HepG2 (cell line): ENCODE measurements at regions not wholly inside any gene's neighbourhood (a gene's known extent, or its start where the extent isn't known, plus 50 kb on each side); places are given as distances from the start of the nearest gene placed in this dataset.

ENCODE experiments used
- MLLT10 ChIP-seq: sonication (generic); formaldehyde crosslinking; IDR thresholded peaks from 2 replicates; pipeline ENCODE4 v1.4.0; 2020; ENCODE audit warnings: missing genetic modification reagents
- NR1H2 ChIP-seq: sonication (generic); formaldehyde crosslinking; IDR thresholded peaks from 2 replicates; pipeline ENCODE4 v1.8.1; 2022; ENCODE audit warnings: low read depth, missing genetic modification reagents, borderline replicate concordance
- ZIK1 ChIP-seq: sonication (generic); formaldehyde crosslinking; IDR thresholded peaks from 2 replicates; pipeline ENCODE4 v1.5.0; 2020; ENCODE audit warnings: mild to moderate bottlenecking, low read depth, missing genetic modification reagents, borderline replicate concordance
- TF ChIP-seq, protein P1 (sequence below): sonication (generic); formaldehyde crosslinking; IDR thresholded peaks from 2 replicates; pipeline ENCODE4 v1.8.0; 2022; ENCODE audit warnings: low read depth, missing genetic modification reagents
- TF ChIP-seq, protein P2 (sequence below): sonication (generic); formaldehyde crosslinking; IDR thresholded peaks from 2 replicates; pipeline ENCODE4 v1.5.0; 2020; ENCODE audit warnings: mild to moderate bottlenecking, missing genetic modification reagents
- TF ChIP-seq, protein P3 (sequence below), 2 experiments: IDR thresholded peaks; 2 replicates each; pipeline ENCODE4 v1.6.1; 2011 to 2012; ENCODE audit warnings: low read length in 2 of 2, borderline replicate concordance in 1 of 2, low read depth in 1 of 2, mild to moderate bottlenecking in 1 of 2, moderate library complexity in 1 of 2

DNA sequence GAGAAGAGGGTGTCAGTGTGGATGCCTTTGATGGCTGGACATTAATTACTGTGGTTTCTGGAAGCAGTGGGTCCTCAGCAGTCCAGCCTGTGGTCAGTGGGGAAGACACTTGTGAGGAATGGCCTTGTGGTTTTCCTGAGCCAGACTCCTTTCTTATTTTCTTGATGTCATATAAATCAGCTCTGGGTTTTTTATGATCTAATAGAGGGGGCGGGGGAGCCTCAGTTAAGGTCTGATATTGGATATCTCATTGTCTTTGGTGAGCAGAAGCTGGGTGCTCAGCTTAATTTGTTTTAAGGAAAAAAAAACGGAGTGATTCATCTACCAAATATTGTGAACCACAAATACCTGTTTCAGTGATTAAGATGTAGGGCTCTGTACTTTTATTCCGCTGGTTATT lies 62.1 kb downstream of the OTOR start:
- TF ChIP-seq, protein P1, sequence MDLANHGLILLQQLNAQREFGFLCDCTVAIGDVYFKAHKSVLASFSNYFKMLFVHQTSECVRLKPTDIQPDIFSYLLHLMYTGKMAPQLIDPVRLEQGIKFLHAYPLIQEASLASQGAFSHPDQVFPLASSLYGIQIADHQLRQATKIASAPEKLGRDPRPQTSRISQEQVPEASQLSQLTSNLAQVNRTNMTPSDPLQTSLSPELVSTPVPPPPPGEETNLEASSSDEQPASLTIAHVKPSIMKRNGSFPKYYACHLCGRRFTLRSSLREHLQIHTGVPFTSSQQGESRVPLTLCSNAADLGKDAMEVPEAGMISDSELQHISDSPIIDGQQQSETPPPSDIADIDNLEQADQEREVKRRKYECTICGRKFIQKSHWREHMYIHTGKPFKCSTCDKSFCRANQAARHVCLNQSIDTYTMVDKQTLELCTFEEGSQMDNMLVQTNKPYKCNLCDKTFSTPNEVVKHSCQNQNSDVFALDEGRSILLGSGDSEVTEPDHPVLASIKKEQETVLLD (CRISPR knock-in tag): no peak
- no peak for TF ChIP-seq NR1H2 (CRISPR knock-in tag)
- TF ChIP-seq, protein P2, sequence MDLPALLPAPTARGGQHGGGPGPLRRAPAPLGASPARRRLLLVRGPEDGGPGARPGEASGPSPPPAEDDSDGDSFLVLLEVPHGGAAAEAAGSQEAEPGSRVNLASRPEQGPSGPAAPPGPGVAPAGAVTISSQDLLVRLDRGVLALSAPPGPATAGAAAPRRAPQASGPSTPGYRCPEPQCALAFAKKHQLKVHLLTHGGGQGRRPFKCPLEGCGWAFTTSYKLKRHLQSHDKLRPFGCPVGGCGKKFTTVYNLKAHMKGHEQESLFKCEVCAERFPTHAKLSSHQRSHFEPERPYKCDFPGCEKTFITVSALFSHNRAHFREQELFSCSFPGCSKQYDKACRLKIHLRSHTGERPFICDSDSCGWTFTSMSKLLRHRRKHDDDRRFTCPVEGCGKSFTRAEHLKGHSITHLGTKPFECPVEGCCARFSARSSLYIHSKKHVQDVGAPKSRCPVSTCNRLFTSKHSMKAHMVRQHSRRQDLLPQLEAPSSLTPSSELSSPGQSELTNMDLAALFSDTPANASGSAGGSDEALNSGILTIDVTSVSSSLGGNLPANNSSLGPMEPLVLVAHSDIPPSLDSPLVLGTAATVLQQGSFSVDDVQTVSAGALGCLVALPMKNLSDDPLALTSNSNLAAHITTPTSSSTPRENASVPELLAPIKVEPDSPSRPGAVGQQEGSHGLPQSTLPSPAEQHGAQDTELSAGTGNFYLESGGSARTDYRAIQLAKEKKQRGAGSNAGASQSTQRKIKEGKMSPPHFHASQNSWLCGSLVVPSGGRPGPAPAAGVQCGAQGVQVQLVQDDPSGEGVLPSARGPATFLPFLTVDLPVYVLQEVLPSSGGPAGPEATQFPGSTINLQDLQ (CRISPR knock-in tag): no peak
- no peak for TF ChIP-seq ZIK1 (CRISPR knock-in tag)
- no peak for TF ChIP-seq MLLT10 (CRISPR knock-in tag)
- TF ChIP-seq, protein P3, sequence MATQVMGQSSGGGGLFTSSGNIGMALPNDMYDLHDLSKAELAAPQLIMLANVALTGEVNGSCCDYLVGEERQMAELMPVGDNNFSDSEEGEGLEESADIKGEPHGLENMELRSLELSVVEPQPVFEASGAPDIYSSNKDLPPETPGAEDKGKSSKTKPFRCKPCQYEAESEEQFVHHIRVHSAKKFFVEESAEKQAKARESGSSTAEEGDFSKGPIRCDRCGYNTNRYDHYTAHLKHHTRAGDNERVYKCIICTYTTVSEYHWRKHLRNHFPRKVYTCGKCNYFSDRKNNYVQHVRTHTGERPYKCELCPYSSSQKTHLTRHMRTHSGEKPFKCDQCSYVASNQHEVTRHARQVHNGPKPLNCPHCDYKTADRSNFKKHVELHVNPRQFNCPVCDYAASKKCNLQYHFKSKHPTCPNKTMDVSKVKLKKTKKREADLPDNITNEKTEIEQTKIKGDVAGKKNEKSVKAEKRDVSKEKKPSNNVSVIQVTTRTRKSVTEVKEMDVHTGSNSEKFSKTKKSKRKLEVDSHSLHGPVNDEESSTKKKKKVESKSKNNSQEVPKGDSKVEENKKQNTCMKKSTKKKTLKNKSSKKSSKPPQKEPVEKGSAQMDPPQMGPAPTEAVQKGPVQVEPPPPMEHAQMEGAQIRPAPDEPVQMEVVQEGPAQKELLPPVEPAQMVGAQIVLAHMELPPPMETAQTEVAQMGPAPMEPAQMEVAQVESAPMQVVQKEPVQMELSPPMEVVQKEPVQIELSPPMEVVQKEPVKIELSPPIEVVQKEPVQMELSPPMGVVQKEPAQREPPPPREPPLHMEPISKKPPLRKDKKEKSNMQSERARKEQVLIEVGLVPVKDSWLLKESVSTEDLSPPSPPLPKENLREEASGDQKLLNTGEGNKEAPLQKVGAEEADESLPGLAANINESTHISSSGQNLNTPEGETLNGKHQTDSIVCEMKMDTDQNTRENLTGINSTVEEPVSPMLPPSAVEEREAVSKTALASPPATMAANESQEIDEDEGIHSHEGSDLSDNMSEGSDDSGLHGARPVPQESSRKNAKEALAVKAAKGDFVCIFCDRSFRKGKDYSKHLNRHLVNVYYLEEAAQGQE (IDR thresholded peaks at IDR 0.05; ENCODE audit: borderline replicate concordance in 1 of 2, low read depth in 1 of 2, low read length in 2 of 2): no peak
